ENCODE measurements at regions not wholly inside any gene's neighbourhood (a gene's known extent, or its start where the extent isn't known, plus 50 kb on each side); places are given as distances from the start of the nearest gene placed in this dataset.
"Not testable (repeated sequence)": the region's sequence is repeated elsewhere in the genome, so short reads cannot be mapped to it uniquely, and the experiment has no call there.

DNA sequence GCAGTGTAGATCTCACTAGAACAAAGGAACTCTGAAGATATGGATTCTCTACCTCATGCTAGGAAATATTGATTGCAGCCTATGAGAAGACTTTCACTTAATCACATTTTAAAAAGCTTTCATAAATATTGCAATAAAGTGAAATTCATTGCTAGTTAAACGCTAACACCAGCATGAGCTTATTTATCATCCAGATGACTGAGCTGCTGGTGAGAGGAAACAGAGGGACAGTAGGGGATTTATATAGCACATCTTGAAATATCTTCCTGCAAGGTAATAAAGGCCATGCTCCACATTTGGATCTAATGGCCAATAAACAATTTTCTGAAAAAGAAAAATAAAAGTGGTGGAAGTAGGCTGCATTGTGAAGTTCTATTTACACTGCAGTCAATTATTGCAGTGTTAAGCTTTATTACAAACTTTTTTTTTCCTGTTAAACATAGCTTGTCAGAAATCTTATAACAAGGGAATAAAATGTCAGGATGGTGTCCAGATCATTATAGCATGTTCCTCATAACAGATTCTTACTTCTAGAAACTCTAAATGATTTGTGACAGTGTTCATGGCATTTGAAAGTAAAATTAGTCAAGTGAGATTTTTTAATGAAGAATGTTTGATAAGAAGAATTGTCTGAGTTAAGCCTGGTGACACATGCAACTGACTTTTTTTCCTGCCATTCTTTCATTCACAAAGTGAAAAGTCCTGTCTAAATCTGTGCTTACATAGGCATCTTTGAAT lies 342.6 kb downstream of the DMAC1 start:
- no peak for DNase-seq

DNA sequence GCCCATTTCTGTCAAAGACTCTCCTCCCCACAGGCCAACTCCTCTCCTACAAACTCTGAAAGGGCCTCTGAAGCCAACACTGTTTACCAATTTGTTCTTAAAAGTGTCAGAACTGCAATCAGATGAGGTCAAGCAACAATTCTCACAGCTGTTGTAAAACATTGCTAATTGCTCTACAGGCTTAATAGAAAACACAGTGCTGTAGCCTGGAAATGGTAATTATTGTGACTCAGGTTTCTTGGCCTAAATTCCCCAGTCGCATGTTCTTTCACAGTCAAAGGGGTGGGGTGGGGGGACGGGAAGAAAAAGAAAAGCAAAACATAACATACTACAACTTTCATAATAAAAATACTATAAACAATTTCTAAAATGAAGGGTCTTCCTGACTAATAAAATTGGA lies 343.2 kb downstream of the DMAC1 start:
- no peak for DNase-seq

- no peak for DNase-seq
Measured at GRCh38 chr9:7454624-7455023, 345.0 kb downstream of the DMAC1 start.

DNA sequence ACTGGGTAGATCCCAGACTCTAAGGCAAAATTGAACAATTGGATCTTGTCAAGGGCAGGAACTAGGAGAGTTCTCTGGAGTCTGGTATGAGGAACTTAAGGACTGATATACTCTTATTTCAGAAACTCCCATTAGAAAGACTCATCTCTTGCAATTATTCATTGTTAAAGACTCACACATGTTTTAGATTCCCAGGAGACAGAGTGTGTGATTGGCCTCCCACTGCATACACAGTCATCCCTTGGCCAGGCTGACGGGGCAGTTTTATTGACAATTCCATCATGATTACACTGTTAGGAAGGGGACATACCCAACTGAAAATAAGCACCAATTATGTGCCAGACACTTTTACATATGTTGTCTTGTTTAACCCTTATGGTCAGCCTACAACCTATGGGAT lies 347.2 kb downstream of the DMAC1 start:
- DNase-seq = no peak

GRCh38 chr9:7451062-7451461 lies 348.5 kb downstream of the DMAC1 start:
- DNase-seq = no peak

- no peak for DNase-seq
Measured at GRCh38 chr9:7443541-7443940, 356.0 kb downstream of the DMAC1 start.

DNA sequence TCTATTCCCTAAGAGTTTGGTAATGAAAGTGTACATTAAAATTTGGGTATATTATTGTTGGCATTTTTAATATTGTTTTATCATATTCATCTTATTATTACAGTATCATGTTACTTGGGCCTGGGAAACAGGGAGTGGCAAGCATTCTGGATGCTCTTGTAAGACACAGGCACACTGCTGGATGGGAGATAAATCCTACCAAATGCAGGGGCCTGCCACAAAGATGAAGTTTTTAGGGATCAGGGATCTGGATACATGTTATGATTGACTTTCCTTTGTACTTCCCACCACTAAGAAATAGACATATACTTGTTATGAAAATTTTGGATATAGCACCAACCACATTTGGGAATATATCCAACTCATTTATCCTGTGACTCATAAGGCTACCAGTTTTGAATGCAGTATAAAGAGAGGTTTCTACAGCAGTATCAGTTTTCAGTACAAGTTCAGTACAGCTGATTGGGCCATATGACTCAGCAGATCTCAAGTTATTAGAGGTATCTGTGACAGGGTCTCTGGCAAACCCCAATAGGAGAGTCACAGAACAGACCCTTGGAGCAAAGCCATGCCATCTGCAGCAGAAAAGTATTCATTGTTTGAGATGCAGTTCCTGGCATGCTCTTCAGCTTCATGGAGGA lies 360.1 kb downstream of the DMAC1 start:
- peak; percentile 28 for DNase-seq

DNA sequence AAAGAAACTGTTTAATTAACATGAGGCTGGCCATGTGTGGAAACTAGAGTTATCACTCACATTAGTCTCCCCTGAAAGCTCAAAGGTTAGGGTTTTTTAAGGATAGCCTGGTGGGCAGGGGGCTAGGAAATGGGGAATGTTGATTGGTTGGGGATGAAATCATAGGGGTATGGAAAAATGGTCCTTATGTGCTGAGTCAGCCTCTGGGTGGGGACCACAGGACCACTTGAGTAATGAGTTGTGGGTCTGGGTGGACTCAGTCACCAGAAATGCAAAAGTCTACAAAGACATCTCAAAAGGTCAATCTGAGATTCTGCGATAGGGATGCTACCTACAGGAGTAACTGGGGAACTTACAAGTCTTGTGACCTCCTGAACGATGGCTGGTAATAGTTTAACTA lies 362.8 kb downstream of the DMAC1 start:
- no peak for DNase-seq

DNA sequence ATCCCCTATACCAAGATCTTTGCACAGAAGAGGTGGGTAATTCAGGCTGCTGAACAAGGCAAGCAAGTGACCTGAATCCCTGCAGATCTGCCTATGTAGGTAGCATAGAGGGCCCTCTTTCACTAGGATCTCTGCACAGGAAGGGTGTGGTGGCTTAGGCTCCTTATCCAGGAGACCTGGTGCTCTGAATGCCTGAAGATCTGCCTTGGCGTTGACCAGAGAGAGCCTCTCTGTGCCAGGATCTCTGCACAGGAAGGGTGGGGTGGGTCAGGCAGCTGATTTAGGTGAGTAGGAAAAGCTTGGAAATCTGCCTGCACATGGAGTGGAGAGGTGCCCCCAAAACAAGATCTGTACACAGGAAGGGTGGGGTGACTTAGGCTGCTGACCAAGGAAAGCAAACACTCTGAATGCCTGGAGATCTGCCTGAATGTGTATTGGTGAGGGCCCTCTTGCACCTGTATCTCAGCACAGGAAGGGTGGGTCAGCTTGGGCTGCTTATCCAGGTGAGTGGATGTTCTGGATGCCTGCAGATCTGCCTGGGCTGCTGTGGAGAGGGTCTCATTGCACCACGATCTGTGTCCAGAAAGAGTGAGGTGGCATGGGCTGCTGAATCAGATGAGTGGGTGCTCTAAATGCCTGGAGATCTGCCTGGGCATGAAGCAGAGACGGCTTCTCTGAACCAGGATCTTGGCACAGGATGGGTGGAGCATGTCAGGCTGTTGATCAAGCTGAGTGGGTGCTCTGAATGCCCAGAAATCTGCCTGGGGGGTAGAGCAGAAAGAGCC lies 365.9 kb downstream of the DMAC1 start:
- no peak for DNase-seq

GRCh38 chr9:7432989-7433388 lies 366.6 kb downstream of the DMAC1 start:
- no peak for DNase-seq

DNA sequence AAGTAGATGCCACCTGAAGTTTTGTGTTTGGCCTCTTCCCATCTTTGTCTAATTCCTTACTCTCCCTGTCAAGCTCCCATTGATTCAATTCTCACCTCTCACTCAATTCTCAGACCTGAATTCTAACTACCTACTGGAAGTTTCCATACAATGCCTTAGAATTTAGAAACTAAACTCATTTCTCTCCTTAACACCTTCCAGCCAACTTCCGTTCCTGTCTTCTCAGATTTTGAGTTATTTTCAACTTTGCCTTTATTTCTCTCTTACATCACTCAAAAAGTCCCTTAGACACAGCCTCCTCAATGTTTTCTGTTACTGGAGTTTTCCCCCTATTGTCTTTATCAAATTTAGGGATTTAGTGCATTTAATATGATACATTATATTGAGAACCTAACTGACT lies 382.2 kb downstream of the DMAC1 start:
- not testable (repeated sequence) for DNase-seq

DNA sequence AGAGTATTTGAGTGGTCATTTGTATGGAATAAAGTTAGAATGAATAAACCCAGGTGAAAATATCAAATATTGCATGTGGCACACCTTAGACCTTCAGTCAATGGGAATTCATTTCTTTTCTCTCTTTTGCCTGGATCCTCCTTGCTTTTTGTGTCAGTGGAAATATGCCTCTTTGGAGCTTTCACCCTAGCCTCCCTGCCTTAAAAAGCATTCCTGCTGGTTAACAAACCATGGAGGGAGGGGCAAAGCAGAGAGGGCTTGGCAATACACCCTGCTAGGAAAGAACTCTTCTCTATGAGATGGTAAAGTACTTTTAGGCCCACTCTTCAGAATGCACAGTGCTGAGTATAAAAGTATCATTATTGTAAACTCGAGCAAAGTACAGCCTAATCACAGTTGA lies 383.7 kb downstream of the DMAC1 start:
- no peak for DNase-seq

- no peak for DNase-seq
Measured at GRCh38 chr9:7408845-7409244, 390.7 kb downstream of the DMAC1 start.

DNA sequence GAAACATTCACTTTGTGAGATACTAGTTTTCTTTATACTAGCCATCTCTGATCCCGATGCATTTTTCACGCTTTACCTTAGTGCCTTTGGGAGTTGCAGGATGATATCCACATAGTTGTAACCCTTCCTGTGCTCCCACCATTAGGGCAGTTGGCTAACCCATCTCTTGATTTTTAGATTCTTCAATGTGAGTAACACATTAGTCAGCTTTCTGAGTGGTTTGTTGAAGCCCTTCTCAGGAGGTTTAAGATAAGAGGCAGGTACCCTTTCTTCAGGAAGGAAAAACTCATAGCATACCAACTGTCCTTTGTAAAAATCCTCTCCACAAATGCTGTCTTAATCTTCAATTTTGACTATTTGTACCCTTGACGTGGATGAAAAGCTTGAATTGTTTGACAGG lies 392.3 kb downstream of the DMAC1 start:
- no peak for DNase-seq

- no peak for DNase-seq
Measured at GRCh38 chr9:7405924-7406604, 393.5 kb downstream of the DMAC1 start.

GRCh38 chr9:7403839-7404487 lies 395.6 kb downstream of the DMAC1 start:
- DNase-seq = peak; percentile 94

GRCh38 chr9:7403028-7403389 lies 396.6 kb downstream of the DMAC1 start:
- DNase-seq = no peak

DNA sequence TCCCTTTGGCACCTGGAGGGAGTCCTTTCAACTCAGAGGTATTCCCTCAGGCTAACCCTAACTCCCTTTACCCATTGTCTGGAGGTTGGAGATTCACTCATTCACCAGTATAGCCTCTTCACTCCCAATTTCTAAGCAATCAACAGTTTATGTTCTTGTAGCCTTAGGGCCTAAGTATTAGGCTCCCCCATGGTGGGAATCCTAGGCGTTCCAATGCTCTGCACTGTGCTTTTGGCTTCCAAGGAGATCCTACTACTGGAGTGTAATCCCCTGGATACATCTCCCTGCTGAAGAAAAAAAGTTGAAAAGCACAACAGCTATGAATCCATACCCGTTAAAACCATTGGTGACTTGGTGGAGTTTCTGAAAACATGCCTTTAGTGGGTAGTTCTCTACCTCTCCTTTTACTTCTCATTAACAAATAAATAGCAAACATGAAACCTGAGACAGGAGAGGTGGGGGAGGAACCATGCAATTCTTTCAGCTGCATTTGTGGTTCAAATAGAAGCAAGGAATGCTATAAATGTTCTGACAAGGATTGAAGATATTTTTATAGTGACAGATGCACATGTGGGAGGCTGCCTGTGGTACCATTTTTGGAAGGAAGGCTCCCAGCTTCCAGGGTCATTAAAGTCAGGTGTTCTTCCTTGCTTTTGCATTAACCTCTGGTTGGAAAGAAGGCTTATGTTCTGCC lies 397.1 kb downstream of the DMAC1 start:
- peak; percentile 26 for DNase-seq

GRCh38 chr9:7401116-7401515 lies 398.5 kb downstream of the DMAC1 start:
- DNase-seq = no peak

DNA sequence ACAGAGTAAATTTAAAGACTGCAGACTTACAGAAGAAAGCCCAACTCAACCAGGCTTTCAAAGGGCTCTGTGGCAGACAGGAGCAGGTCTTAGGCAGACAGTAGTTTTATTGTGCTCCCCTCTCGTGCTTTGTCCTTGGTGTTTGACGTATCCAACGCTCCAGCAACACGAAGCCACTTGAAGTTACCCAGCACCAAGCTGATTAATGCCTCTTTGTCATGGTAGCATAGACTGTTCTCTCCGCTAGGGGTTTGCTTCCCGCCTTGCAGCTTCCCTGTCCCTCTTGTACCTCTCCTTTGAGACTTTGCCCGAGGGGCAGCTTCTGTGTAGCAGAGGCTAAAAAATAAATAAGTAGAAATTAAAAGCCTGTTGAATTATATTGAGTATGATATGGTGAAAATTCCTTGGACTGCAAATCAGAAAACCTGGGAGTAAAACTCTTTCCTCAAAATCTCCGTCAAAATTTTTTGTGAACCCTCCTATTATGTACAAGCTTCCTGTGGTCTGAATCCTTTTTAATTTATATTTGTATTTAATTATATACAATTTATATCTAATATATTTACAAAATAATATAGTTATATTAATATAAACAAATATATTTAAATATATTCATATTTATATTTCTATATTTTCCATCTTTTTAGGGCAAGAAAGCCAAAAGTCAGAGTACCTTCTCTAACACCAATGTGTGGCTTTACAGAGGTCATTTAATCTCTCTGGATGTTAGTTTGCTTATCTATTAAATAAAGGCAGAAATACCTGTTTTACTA lies 405.4 kb downstream of the DMAC1 start:
- no peak for DNase-seq

DNA sequence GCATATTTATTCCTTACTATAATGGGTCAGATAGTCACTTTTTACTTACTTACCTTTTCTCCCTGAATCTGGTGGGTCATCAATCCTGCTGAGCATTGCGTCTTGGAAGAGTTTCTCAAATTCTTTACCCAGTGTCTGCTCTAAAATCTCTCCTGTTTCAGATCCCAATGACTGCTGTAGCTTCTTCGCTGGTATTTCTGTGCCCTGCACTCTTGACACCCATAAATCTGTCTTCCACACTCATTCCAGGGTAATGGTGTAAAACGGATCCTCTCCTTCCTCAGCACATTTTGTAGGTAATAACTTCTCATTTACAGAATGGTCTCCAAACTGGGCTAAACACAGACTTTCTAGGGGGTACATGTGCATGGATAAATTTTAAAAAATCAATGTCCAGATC lies 407.4 kb downstream of the DMAC1 start:
- no peak for DNase-seq

GRCh38 chr9:7388755-7389154 lies 410.8 kb downstream of the DMAC1 start:
- DNase-seq = no peak
